ENCODE measurements at regions not wholly inside any gene's neighbourhood (a gene's known extent, or its start where the extent isn't known, plus 50 kb on each side); places are given as distances from the start of the nearest gene placed in this dataset.

- H3K4me1 ChIP-seq: no peaks in the 10 kb centered on the region
- in situ Hi-C loops (cut with MboI; ENCODE audit: low pct_ligation_motif_present in 1 of 4, low pct_unique_long_range_greater_than_20kb in 1 of 4, low sequenced_read_pairs in 3 of 4): no loop called here
- no peaks in the 10 kb centered on the region for H3K36me3 ChIP-seq
- WGBS, 2 donors (ENCODE audit: low coverage in 1 of 2): 51 to 71% methylated on average over 1 of the region's 1 CpG
- no peak for TF ChIP-seq POLR2A (IDR thresholded peaks at IDR 0.05)
- TF ChIP-seq EP300 (IDR thresholded peaks at IDR 0.05; ENCODE audit: low read depth): no peak
- TF ChIP-seq POLR2AphosphoS5 (IDR thresholded peaks at IDR 0.05): no peak
- TF ChIP-seq, protein P1, sequence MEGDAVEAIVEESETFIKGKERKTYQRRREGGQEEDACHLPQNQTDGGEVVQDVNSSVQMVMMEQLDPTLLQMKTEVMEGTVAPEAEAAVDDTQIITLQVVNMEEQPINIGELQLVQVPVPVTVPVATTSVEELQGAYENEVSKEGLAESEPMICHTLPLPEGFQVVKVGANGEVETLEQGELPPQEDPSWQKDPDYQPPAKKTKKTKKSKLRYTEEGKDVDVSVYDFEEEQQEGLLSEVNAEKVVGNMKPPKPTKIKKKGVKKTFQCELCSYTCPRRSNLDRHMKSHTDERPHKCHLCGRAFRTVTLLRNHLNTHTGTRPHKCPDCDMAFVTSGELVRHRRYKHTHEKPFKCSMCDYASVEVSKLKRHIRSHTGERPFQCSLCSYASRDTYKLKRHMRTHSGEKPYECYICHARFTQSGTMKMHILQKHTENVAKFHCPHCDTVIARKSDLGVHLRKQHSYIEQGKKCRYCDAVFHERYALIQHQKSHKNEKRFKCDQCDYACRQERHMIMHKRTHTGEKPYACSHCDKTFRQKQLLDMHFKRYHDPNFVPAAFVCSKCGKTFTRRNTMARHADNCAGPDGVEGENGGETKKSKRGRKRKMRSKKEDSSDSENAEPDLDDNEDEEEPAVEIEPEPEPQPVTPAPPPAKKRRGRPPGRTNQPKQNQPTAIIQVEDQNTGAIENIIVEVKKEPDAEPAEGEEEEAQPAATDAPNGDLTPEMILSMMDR (IDR thresholded peaks at IDR 0.05): no peak
- H3K4me3 ChIP-seq: no peak overlapping the region
- no peaks in the 10 kb centered on the region for H3K9me3 ChIP-seq
- H3K27me3 ChIP-seq: no peaks in the 10 kb centered on the region
- no peak for DNase-seq
- intact Hi-C loops (cut with DNase I; ENCODE audit: low total_unique reads): no loop called here
- no peak overlapping the region for H3K27ac ChIP-seq
Measured at GRCh38 chr4:138413273-138413672, 171.1 kb upstream of the SLC7A11 start.

GRCh38 chr4:138412847-138413246, 170.7 kb upstream of the SLC7A11 start:
- Histone ChIP-seq H3K27me3 (no peaks in the 10 kb centered on the region), H3K36me3 (no peaks in the 10 kb centered on the region), H3K4me1 (no peaks in the 10 kb centered on the region), H3K27ac (no peak overlapping the region), H3K4me3 (no peak overlapping the region), H3K9me3 (no peaks in the 10 kb centered on the region)
- no peak for DNase-seq
- intact Hi-C loops (cut with DNase I; ENCODE audit: low total_unique reads): no loop called here
- TF ChIP-seq EP300 (IDR thresholded peaks at IDR 0.05; ENCODE audit: low read depth): no peak
- no peak for TF ChIP-seq POLR2A (IDR thresholded peaks at IDR 0.05)
- TF ChIP-seq, protein P1 (IDR thresholded peaks at IDR 0.05): no peak
- no peak for TF ChIP-seq POLR2AphosphoS5 (IDR thresholded peaks at IDR 0.05)
- WGBS, 2 donors (ENCODE audit: low coverage in 1 of 2): 91% methylated on average over 5 of the region's 5 CpGs; no CpG with 5 or more reads in 1 of the 2 donors
- in situ Hi-C loops (cut with MboI; ENCODE audit: low pct_ligation_motif_present in 1 of 4, low pct_unique_long_range_greater_than_20kb in 1 of 4, low sequenced_read_pairs in 3 of 4): no loop called here

GRCh38 chr4:138410266-138410665, 168.1 kb upstream of the SLC7A11 start:
- intact Hi-C loops (cut with DNase I; ENCODE audit: low total_unique reads): no loop called here
- H3K27ac ChIP-seq: no peak overlapping the region
- no peak overlapping the region for H3K4me3 ChIP-seq
- DNase-seq: no peak
- in situ Hi-C loops (cut with MboI; ENCODE audit: low pct_ligation_motif_present in 1 of 4, low pct_unique_long_range_greater_than_20kb in 1 of 4, low sequenced_read_pairs in 3 of 4): no loop called here
- H3K36me3 ChIP-seq: no peaks in the 10 kb centered on the region
- TF ChIP-seq, protein P1 (IDR thresholded peaks at IDR 0.05): no peak
- TF ChIP-seq POLR2AphosphoS5 (IDR thresholded peaks at IDR 0.05) (no peak), EP300 (IDR thresholded peaks at IDR 0.05; ENCODE audit: low read depth) (no peak), POLR2A (IDR thresholded peaks at IDR 0.05) (no peak)
- peaks cover 0 to 6% (median 0%) of the 10 kb centered on the region in 4 donors for H3K4me1 ChIP-seq
- H3K9me3 ChIP-seq: no peaks in the 10 kb centered on the region
- no peaks in the 10 kb centered on the region for H3K27me3 ChIP-seq

DNA sequence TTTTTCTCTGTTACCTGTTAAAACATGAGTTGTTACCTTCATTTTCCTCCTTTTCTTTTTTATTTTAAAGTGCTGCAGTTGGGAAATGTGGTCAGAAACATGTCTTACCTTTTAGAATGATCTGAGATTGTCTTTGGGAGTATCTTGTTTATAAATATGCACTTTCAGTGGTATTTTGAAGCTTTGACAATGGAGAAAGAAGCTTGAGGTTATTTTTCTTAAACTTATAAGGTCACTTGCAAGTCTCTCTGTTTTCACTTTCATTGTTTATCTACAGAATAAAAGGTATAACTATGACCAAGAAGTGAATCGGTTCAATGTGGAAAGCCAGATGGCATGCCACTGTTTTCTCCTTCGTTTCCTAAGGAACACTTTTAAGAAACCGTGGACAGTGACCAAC, 167.5 kb upstream of the SLC7A11 start:
- H3K36me3 ChIP-seq: no peaks in the 10 kb centered on the region
- no peaks in the 10 kb centered on the region for H3K9me3 ChIP-seq
- no peak for TF ChIP-seq EP300 (IDR thresholded peaks at IDR 0.05; ENCODE audit: low read depth)
- no peak for TF ChIP-seq POLR2AphosphoS5 (IDR thresholded peaks at IDR 0.05)
- TF ChIP-seq, protein P1 (IDR thresholded peaks at IDR 0.05): no peak
- no peak for TF ChIP-seq POLR2A (IDR thresholded peaks at IDR 0.05)
- intact Hi-C loops (cut with DNase I; ENCODE audit: low total_unique reads): no loop called here
- in situ Hi-C loops (cut with MboI; ENCODE audit: low pct_ligation_motif_present in 1 of 4, low pct_unique_long_range_greater_than_20kb in 1 of 4, low sequenced_read_pairs in 3 of 4): no loop called here
- H3K27ac ChIP-seq: no peak overlapping the region
- peaks cover 0 to 6% (median 0%) of the 10 kb centered on the region in 4 donors for H3K4me1 ChIP-seq
- WGBS, 2 donors (ENCODE audit: low coverage in 1 of 2): 65 to 72% methylated on average over 3 of the region's 3 CpGs
- H3K4me3 ChIP-seq: no peak overlapping the region
- H3K27me3 ChIP-seq: no peaks in the 10 kb centered on the region
- DNase-seq: no peak
